PC-9 (cell line): ENCODE measurements at regions not wholly inside any gene's neighbourhood (a gene's known extent, or its start where the extent isn't known, plus 50 kb on each side); places are given as distances from the start of the nearest gene placed in this dataset.

Source experiments
- EZH2 ChIP-seq: fragments of 200-600 bp; sonication (generic); IDR thresholded peaks from 2 replicates; pipeline ENCODE4 v1.8.0; 2017; ENCODE audit warnings: antibody characterized with exemption, low read depth
- TF ChIP-seq, protein P1 (sequence below): fragments of 200-600 bp; sonication (generic); conservative IDR thresholded peaks from 2 replicates; pipeline ENCODE4 v1.6.1; 2017; ENCODE audit warnings: mixed run types, antibody characterized with exemption, mild to moderate bottlenecking, moderate library complexity

DNA sequence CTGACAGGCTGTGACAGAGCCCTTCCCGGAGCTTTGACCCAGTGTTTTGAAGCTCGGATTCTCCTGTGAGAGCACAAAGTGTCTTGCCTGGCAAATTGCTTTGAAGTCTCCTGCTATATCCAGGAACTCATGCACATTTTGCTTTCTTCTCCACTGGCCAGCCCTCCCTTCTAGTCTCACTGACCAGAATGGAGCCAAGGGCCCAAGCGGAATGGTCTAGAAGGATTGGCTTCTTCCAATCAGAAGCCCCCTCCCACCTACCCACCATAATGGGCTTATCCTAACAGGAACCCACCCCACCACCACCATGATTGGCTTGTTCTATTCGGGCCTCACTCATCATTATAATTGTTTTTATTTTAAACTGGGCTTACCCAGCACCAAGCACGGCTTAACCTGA is 130.1 kb downstream of the PXDC1 start:
- TF ChIP-seq, protein P1, sequence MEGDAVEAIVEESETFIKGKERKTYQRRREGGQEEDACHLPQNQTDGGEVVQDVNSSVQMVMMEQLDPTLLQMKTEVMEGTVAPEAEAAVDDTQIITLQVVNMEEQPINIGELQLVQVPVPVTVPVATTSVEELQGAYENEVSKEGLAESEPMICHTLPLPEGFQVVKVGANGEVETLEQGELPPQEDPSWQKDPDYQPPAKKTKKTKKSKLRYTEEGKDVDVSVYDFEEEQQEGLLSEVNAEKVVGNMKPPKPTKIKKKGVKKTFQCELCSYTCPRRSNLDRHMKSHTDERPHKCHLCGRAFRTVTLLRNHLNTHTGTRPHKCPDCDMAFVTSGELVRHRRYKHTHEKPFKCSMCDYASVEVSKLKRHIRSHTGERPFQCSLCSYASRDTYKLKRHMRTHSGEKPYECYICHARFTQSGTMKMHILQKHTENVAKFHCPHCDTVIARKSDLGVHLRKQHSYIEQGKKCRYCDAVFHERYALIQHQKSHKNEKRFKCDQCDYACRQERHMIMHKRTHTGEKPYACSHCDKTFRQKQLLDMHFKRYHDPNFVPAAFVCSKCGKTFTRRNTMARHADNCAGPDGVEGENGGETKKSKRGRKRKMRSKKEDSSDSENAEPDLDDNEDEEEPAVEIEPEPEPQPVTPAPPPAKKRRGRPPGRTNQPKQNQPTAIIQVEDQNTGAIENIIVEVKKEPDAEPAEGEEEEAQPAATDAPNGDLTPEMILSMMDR: no peak
- TF ChIP-seq EZH2: no peak
